Activated CD4-positive, alpha-beta T cell treated with anti-CD3 and anti-CD28 coated beads for 36 hours (primary cell): ENCODE measurements at regions not wholly inside any gene's neighbourhood (a gene's known extent, or its start where the extent isn't known, plus 50 kb on each side); places are given as distances from the start of the nearest gene placed in this dataset.

Source experiments
- ATAC-seq: fragments of 200-7000 bp; cut with Tn5 transposase; one replicate; pipeline ENCODE4 v1.10.0; 2021; ENCODE audit warnings: mild to moderate bottlenecking, moderate library complexity
- CTCF ChIA-PET: fragments of 350-600 bp; sonication (Branson Sonifier 250); formaldehyde crosslinking; loops from one replicate; lab custom pipeline; 2021; ENCODE audit warnings: antibody characterized with exemption; lab: Charles Lee
- POLR2A ChIA-PET: fragments of 350-600 bp; sonication (Branson Sonifier 250); formaldehyde crosslinking; loops from one replicate; lab custom pipeline; 2021; ENCODE audit warnings: antibody characterized with exemption, inconsistent platforms; lab: Charles Lee
- DNase-seq: peaks from one replicate; pipeline ENCODE4 v3.0.0-alpha.2; 2020
- H3K27ac Mint-ChIP-seq: one replicate; pipeline ENCODE4 v1.8.0; 2021; ENCODE audit warnings: mixed read lengths
- H3K27me3 Mint-ChIP-seq: one replicate; pipeline ENCODE4 v1.8.0; 2021; ENCODE audit warnings: mixed read lengths
- H3K36me3 Mint-ChIP-seq: one replicate; pipeline ENCODE4 v1.8.0; 2021; ENCODE audit warnings: low read depth, mixed read lengths
- H3K4me1 Mint-ChIP-seq: one replicate; pipeline ENCODE4 v1.8.0; 2021; ENCODE audit warnings: mixed read lengths
- H3K4me3 Mint-ChIP-seq: one replicate; pipeline ENCODE4 v1.8.0; 2021; ENCODE audit warnings: mild to moderate bottlenecking, moderate library complexity, mixed read lengths
- H3K9me3 Mint-ChIP-seq: one replicate; pipeline ENCODE4 v1.8.0; 2021; ENCODE audit warnings: low read depth, mixed read lengths
- intact Hi-C, 2 experiments: fragments of 100-400 bp; cut with DNase I in 1 of 2; cut with micrococcal nuclease in 1 of 2; formaldehyde crosslinking; loops; one replicate each; pipeline versions ENCODE4 v1.14.2 to v1.15.1; 2022 to 2024; cut with DNase I, micrococcal nuclease

GRCh38 chr4:126123611-126124325, 809.0 kb downstream of the FAT4 start:
- Mint-ChIP-seq H3K4me1 (no peaks in the 10 kb centered on the region), H3K4me3 (no peak overlapping the region), H3K9me3 (peaks cover 3% of the 10 kb centered on the region), H3K27ac (no peak overlapping the region), H3K36me3 (no peaks in the 10 kb centered on the region), H3K27me3 (no peaks in the 10 kb centered on the region)
- no peak for ATAC-seq
- ChIA-PET POLR2A (interaction anchor here (0.7 kb wide), 1 partner anchor 498 kb away, joined by 5 read pairs; no protein-coding TSS in a partner anchor), CTCF (no interaction called here)
- DNase-seq: no peak
- intact Hi-C loops: no loop called here

DNA sequence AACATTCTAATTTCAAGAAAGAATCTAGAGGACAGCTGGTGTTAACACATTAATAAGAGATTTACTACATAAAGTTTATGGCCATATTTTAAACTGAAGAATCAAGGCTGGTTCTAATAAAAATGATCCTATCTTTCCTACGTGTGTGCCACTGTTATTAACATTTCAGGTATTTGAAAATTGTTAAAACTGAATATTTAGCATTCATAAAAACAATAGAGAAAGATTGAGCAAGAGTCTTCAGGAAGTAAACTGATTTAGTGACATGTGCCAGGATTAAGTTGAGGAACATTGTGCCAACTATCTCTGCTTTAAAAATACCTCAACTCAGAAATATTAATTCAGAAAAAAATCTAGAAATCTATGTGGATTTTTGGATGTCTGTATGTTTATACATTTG, 810.1 kb downstream of the FAT4 start:
- ChIA-PET CTCF (no interaction called here), POLR2A (no interaction called here)
- no peak for DNase-seq
- Mint-ChIP-seq H3K27me3 (no peaks in the 10 kb centered on the region), H3K9me3 (peaks cover 7% of the 10 kb centered on the region), H3K27ac (no peak overlapping the region), H3K4me3 (no peak overlapping the region), H3K4me1 (no peaks in the 10 kb centered on the region), H3K36me3 (no peaks in the 10 kb centered on the region)
- intact Hi-C loops: no loop called here
- ATAC-seq: no peak

DNA sequence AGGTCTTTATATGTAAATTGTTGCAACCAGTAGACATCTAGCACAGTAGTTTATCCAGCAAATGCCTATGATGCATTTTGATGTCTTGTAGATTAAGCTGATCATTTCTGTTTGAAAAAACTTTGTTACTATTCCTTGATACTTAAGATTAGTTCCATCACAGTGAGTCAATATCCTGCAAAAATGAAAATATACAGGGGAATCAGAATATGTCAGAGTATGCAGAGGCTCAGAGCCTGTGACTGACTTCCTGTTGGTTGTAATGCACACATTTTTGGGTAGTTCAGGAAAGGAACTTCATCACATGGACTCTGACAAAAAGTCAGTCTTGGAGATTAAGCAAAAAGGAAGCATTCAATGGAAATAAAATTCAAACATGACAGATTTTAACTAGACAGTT, 815.5 kb downstream of the FAT4 start:
- peaks cover 18% of the 10 kb centered on the region for H3K9me3 Mint-ChIP-seq
- no peaks in the 10 kb centered on the region for H3K36me3 Mint-ChIP-seq
- intact Hi-C loops: no loop called here
- ChIA-PET POLR2A (no interaction called here), CTCF (no interaction called here)
- ATAC-seq: no peak
- H3K4me3 Mint-ChIP-seq: no peak overlapping the region
- H3K4me1 Mint-ChIP-seq: no peaks in the 10 kb centered on the region
- DNase-seq: no peak
- no peak overlapping the region for H3K27ac Mint-ChIP-seq
- no peaks in the 10 kb centered on the region for H3K27me3 Mint-ChIP-seq

- ATAC-seq: no peak
- DNase-seq: no peak
- ChIA-PET POLR2A (no interaction called here), CTCF (no interaction called here)
- intact Hi-C loops: no loop called here
- H3K4me3 Mint-ChIP-seq: no peak overlapping the region
- no peak overlapping the region for H3K27ac Mint-ChIP-seq
- no peaks in the 10 kb centered on the region for H3K27me3 Mint-ChIP-seq
- peaks cover 6% of the 10 kb centered on the region for H3K9me3 Mint-ChIP-seq
- no peaks in the 10 kb centered on the region for H3K36me3 Mint-ChIP-seq
- H3K4me1 Mint-ChIP-seq: no peaks in the 10 kb centered on the region
These were observed 822.4 kb downstream of the FAT4 start for GRCh38 chr4:126136922-126137781.

GRCh38 chr4:126137782-126138170, 823.0 kb downstream of the FAT4 start:
- Mint-ChIP-seq H3K9me3 (peaks cover 6% of the 10 kb centered on the region), H3K27ac (no peak overlapping the region), H3K36me3 (no peaks in the 10 kb centered on the region), H3K27me3 (no peaks in the 10 kb centered on the region), H3K4me3 (no peak overlapping the region), H3K4me1 (no peaks in the 10 kb centered on the region)
- intact Hi-C loops: no loop called here
- DNase-seq (no peak), ATAC-seq (no peak)
- ChIA-PET POLR2A (no interaction called here), CTCF (no interaction called here)

DNA sequence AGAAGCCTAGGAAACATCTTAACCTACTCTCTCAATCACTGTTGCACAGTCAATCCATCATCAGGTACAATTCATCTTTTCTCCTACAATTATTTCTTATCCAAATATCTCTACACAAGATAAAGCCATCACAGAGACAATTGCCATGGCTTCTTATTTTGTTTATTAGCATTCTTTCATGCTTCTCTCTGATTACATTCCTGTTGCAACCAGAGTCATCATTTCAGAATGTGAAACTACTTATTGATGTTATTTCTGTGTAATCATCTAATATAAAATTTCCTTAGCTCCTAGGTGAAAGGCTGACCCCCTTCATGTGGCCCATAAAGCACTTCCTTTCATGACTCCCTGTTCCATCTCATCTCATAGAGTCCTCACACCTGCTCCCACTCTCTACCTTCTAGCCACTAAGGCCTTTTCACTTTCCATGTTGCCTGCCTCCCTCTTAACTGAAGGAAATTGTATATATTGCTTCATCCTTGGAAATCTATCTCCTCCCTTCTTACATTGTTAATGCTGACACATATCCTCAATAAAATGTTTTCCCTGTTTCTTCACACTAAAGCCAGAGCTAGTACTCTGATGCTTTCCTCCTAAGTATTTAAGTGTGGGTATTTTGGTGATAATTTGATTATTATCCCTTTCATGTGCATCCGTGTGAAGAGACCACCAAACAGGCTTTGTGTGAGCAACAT, 829.9 kb downstream of the FAT4 start:
- DNase-seq (no peak), ATAC-seq (no peak)
- POLR2A ChIA-PET: no interaction called here
- CTCF ChIA-PET: no interaction called here
- Mint-ChIP-seq H3K27ac (no peak overlapping the region), H3K27me3 (no peaks in the 10 kb centered on the region), H3K4me1 (no peaks in the 10 kb centered on the region), H3K36me3 (no peaks in the 10 kb centered on the region), H3K4me3 (no peak overlapping the region), H3K9me3 (peaks cover 7% of the 10 kb centered on the region)
- intact Hi-C loops: no loop called here

GRCh38 chr4:126168484-126168883, 853.7 kb downstream of the FAT4 start:
- Mint-ChIP-seq H3K4me1 (no peaks in the 10 kb centered on the region), H3K27ac (no peak overlapping the region), H3K4me3 (no peak overlapping the region), H3K9me3 (peaks cover 8% of the 10 kb centered on the region), H3K27me3 (no peaks in the 10 kb centered on the region), H3K36me3 (no peaks in the 10 kb centered on the region)
- ATAC-seq (no peak), DNase-seq (no peak)
- intact Hi-C loops: no loop called here
- ChIA-PET CTCF (no interaction called here), POLR2A (no interaction called here)

DNA sequence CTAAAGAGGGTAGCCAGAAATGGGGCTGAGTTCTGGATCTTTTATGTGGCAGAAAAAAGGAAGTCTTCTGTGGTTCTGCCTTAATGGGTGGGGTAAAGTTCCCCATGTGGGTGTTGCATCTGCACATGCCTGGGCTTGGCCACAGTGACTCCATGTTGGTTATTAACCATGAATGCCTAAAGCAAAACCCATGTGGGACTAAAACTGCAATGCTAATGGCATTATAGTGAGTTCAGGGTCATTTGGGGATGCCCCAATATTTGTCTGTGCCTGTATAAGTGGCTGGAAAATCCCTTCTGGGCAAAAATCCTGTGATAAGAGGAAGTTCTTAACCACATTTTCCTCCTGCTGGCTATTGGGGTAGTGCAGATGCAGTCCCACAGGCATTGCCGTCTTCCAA, 857.4 kb downstream of the FAT4 start:
- intact Hi-C loops: no loop called here
- peaks cover 4% of the 10 kb centered on the region for H3K9me3 Mint-ChIP-seq
- no peak overlapping the region for H3K27ac Mint-ChIP-seq
- ChIA-PET CTCF (no interaction called here), POLR2A (no interaction called here)
- DNase-seq (no peak), ATAC-seq (no peak)
- no peak overlapping the region for H3K4me3 Mint-ChIP-seq
- no peaks in the 10 kb centered on the region for H3K27me3 Mint-ChIP-seq
- no peaks in the 10 kb centered on the region for H3K36me3 Mint-ChIP-seq
- no peaks in the 10 kb centered on the region for H3K4me1 Mint-ChIP-seq

DNA sequence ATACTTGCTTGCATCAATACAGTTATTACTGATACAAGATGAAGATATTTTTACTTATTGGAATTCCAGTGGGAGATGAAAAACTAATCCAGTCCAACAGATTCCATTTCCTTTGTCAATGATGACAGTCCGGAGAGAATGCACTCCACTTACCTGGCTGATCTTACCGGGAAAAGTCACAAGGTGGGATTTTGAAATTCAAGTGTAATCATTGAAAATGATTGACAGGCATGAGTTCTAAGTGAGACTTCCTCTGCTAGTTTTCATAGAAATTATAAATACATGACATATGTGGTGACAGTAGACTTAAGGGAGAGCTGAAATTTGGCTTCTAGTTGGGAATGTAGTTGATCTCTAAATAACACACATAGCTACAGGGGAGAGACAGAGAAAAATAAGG, 859.9 kb downstream of the FAT4 start:
- H3K4me3 Mint-ChIP-seq: no peak overlapping the region
- H3K9me3 Mint-ChIP-seq: peaks cover 6% of the 10 kb centered on the region
- H3K27ac Mint-ChIP-seq: no peak overlapping the region
- no peaks in the 10 kb centered on the region for H3K36me3 Mint-ChIP-seq
- no peak for DNase-seq
- no peaks in the 10 kb centered on the region for H3K4me1 Mint-ChIP-seq
- H3K27me3 Mint-ChIP-seq: no peaks in the 10 kb centered on the region
- ATAC-seq: no peak
- ChIA-PET CTCF (no interaction called here), POLR2A (no interaction called here)
- intact Hi-C loops: no loop called here

- H3K4me3 Mint-ChIP-seq: no peak overlapping the region
- H3K27me3 Mint-ChIP-seq: no peaks in the 10 kb centered on the region
- ATAC-seq: no peak
- ChIA-PET POLR2A (no interaction called here), CTCF (interaction anchor here (0.7 kb wide), 1 partner anchor 1346 kb away, joined by 4 read pairs; no protein-coding TSS in a partner anchor)
- no peaks in the 10 kb centered on the region for H3K36me3 Mint-ChIP-seq
- H3K27ac Mint-ChIP-seq: no peak overlapping the region
- intact Hi-C loops: no loop called here
- H3K4me1 Mint-ChIP-seq: no peaks in the 10 kb centered on the region
- H3K9me3 Mint-ChIP-seq: peaks cover 19% of the 10 kb centered on the region
- DNase-seq: no peak
These were observed 865.9 kb downstream of the FAT4 start for GRCh38 chr4:126180642-126181041.

GRCh38 chr4:126182336-126182735, 867.6 kb downstream of the FAT4 start:
- no peak for ATAC-seq
- H3K27me3 Mint-ChIP-seq: no peaks in the 10 kb centered on the region
- POLR2A ChIA-PET: no interaction called here
- H3K27ac Mint-ChIP-seq: no peak overlapping the region
- CTCF ChIA-PET: interaction anchor here (1.0 kb wide), 1 partner anchor 9 kb away, joined by 3 read pairs; no protein-coding TSS in a partner anchor
- H3K36me3 Mint-ChIP-seq: no peaks in the 10 kb centered on the region
- H3K4me3 Mint-ChIP-seq: no peak overlapping the region
- no peak for DNase-seq
- H3K4me1 Mint-ChIP-seq: no peaks in the 10 kb centered on the region
- intact Hi-C loops: no loop called here
- H3K9me3 Mint-ChIP-seq: peaks cover 14% of the 10 kb centered on the region
